GM12865 (cell line): ENCODE measurements at regions not wholly inside any gene's neighbourhood (a gene's known extent, or its start where the extent isn't known, plus 50 kb on each side); places are given as distances from the start of the nearest gene placed in this dataset.

Source experiments
- DNase-seq: peaks from one replicate; pipeline ENCODE4 v3.0.0; 2010; ENCODE audit warnings: low read depth
- H3K4me3 ChIP-seq: 2 replicates; pipeline ENCODE4 v1.5.1; 2011; ENCODE audit warnings: mild to moderate bottlenecking, low read depth, low read length, control low read depth
- CTCF ChIP-seq: IDR thresholded peaks from 2 replicates; pipeline ENCODE4 v1.5.1; 2011; ENCODE audit warnings: low read length, control low read depth, low read depth, inconsistent platforms; ENCODE audit not compliant: insufficient read depth; ENCODE audit errors: missing control alignments

DNA sequence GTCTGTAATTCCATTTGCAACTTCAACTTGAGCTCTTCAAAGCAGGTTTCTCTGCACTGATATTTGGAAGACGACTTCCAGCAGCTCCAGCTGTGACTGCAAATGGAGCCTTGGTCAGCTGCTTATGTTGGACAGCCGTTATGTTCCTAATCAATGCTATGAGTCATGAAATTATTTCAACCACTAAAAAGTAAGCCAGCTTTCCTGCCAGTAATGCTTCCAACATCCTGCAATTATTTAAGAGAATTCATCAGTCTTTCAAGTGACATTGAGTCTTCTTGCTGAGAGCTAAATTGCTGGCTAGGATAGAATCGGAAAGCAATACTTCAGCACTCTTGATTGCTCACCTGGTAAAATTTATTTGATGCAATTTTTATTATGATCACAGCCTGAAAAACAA lies 375.7 kb downstream of the MMUT start:
- H3K4me3 ChIP-seq = no peak overlapping the region
- DNase-seq = no peak
- TF ChIP-seq CTCF = no peak

DNA sequence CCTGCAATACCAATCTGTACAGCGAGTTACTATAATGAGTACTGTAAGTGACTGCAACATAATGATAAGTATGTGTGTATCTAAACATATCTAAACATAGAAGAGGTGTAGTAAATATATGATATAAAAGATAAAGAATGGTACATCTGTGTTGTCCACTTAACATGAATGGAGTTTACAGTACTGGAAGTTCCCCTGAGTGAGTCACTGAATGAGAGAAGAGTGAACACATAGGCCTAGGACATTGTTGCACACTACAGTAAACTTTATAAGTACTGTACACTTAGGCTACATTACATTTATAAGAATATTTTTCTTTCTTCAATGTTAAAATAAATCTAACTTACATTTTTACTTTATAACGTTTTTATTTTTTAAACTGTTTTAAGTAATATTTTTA lies 380.4 kb downstream of the MMUT start:
- TF ChIP-seq CTCF = no peak
- H3K4me3 ChIP-seq = no peak overlapping the region
- DNase-seq = no peak

GRCh38 chr6:49072885-49073620 lies 390.0 kb downstream of the MMUT start:
- H3K4me3 ChIP-seq = no peak overlapping the region
- TF ChIP-seq CTCF = no peak
- DNase-seq = no peak

GRCh38 chr6:49072146-49072545 lies 390.9 kb downstream of the MMUT start:
- TF ChIP-seq CTCF = no peak
- H3K4me3 ChIP-seq = no peak overlapping the region
- no peak for DNase-seq

DNA sequence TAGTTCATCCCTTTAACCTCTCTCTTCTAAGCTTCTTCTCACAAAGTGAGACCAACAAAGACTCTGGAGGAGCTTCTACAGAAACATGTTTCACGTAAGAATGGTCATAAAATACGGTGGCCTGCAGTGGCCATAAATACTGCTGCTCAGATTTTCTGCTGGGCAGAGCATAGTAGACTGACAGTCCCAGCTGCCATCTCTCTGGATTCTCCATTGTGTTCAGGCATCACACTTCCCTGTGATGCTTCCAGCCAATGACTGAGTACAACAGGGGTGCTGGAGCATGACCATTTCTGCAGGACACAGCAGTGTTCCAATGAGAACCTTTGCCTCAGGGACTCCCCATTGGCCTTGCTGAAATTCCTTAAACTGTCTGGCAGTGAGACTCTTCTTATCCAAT lies 392.6 kb downstream of the MMUT start:
- no peak for DNase-seq
- H3K4me3 ChIP-seq = no peak overlapping the region
- no peak for TF ChIP-seq CTCF

GRCh38 chr6:49054311-49054710 lies 408.7 kb downstream of the MMUT start:
- no peak for TF ChIP-seq CTCF
- no peak for DNase-seq
- no peak overlapping the region for H3K4me3 ChIP-seq

- H3K4me3 ChIP-seq = no peak overlapping the region
- TF ChIP-seq CTCF = no peak
- no peak for DNase-seq
Observed at GRCh38 chr6:49052901-49053300, 410.2 kb downstream of the MMUT start.
